ENCODE measurements at regions not wholly inside any gene's neighbourhood (a gene's known extent, or its start where the extent isn't known, plus 50 kb on each side); places are given as distances from the start of the nearest gene placed in this dataset.

DNA sequence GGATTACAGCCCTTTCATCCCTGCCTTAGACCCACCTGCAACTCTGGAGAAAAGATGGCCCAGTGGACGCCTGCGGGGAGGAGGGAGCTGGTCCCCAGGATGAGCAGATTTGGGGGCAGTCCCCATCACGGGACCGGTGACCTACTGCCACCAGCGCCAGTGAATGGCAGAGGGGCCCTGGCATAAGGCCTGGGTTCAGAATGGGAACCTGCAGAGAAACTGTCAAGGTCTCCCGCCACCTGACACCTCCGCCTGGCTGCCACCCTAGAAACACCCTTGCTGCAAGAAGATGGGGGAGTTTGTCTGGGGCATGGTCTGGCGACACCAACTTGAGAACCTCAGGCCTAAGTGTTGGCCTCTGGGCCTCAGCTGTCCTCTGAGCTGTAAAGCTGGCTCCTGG lies 335.7 kb downstream of the SEC14L1 start:
- TF ChIP-seq TEAD4 (IDR thresholded peaks at IDR 0.05) (no peak), USF1 (IDR thresholded peaks at IDR 0.05) (no peak), TAF1 (IDR thresholded peaks at IDR 0.05; ENCODE audit: low read depth) (no peak), TCF12 (IDR thresholded peaks at IDR 0.05; ENCODE audit: low read depth) (no peak), REST (IDR thresholded peaks at IDR 0.05; ENCODE audit: low read depth) (no peak), YY1 (IDR thresholded peaks at IDR 0.05; ENCODE audit: low read depth) (no peak), CEBPB (IDR thresholded peaks at IDR 0.05) (no peak), ZBTB7A (IDR thresholded peaks at IDR 0.05; ENCODE audit: low read depth) (no peak), MAX (IDR thresholded peaks at IDR 0.05) (no peak), FOXM1 (IDR thresholded peaks at IDR 0.05; ENCODE audit: borderline replicate concordance, low read depth) (no peak), NFIC (IDR thresholded peaks at IDR 0.05) (no peak), CREB1 (IDR thresholded peaks at IDR 0.05; ENCODE audit: low read depth) (no peak), EGR1 (IDR thresholded peaks at IDR 0.05) (no peak), RAD21 (IDR thresholded peaks at IDR 0.05; ENCODE audit: low read depth) (no peak), EP300 (IDR thresholded peaks at IDR 0.05; ENCODE audit: borderline replicate concordance) (no peak)

GRCh38 chr17:77476931-77477805 lies 336.4 kb downstream of the SEC14L1 start:
- TF ChIP-seq TCF12 (IDR thresholded peaks at IDR 0.05; ENCODE audit: low read depth) (no peak), TEAD4 (IDR thresholded peaks at IDR 0.05) (no peak), CREB1 (IDR thresholded peaks at IDR 0.05; ENCODE audit: low read depth) (no peak), FOXM1 (IDR thresholded peaks at IDR 0.05; ENCODE audit: borderline replicate concordance, low read depth) (no peak), USF1 (IDR thresholded peaks at IDR 0.05) (no peak), TAF1 (IDR thresholded peaks at IDR 0.05; ENCODE audit: low read depth) (no peak), CEBPB (IDR thresholded peaks at IDR 0.05) (no peak), MAX (IDR thresholded peaks at IDR 0.05) (no peak), RAD21 (IDR thresholded peaks at IDR 0.05; ENCODE audit: low read depth) (no peak), YY1 (IDR thresholded peaks at IDR 0.05; ENCODE audit: low read depth) (no peak), REST (IDR thresholded peaks at IDR 0.05; ENCODE audit: low read depth) (no peak), NFIC (IDR thresholded peaks at IDR 0.05) (no peak), EGR1 (IDR thresholded peaks at IDR 0.05) (no peak), ZBTB7A (IDR thresholded peaks at IDR 0.05; ENCODE audit: low read depth) (no peak), EP300 (IDR thresholded peaks at IDR 0.05; ENCODE audit: borderline replicate concordance) (no peak)

- TF ChIP-seq CEBPB (IDR thresholded peaks at IDR 0.05): no peak
- no peak for TF ChIP-seq ZBTB7A (IDR thresholded peaks at IDR 0.05; ENCODE audit: low read depth)
- TF ChIP-seq NFIC (IDR thresholded peaks at IDR 0.05): no peak
- TF ChIP-seq TAF1 (IDR thresholded peaks at IDR 0.05; ENCODE audit: low read depth): no peak
- no peak for TF ChIP-seq USF1 (IDR thresholded peaks at IDR 0.05)
- TF ChIP-seq MAX (IDR thresholded peaks at IDR 0.05): no peak
- no peak for TF ChIP-seq REST (IDR thresholded peaks at IDR 0.05; ENCODE audit: low read depth)
- no peak for TF ChIP-seq FOXM1 (IDR thresholded peaks at IDR 0.05; ENCODE audit: borderline replicate concordance, low read depth)
- TF ChIP-seq EGR1 (IDR thresholded peaks at IDR 0.05): no peak
- TF ChIP-seq TEAD4 (IDR thresholded peaks at IDR 0.05): no peak
- TF ChIP-seq YY1 (IDR thresholded peaks at IDR 0.05; ENCODE audit: low read depth): no peak
- TF ChIP-seq RAD21 (IDR thresholded peaks at IDR 0.05; ENCODE audit: low read depth): no peak
- no peak for TF ChIP-seq CREB1 (IDR thresholded peaks at IDR 0.05; ENCODE audit: low read depth)
- TF ChIP-seq TCF12 (IDR thresholded peaks at IDR 0.05; ENCODE audit: low read depth): no peak
- TF ChIP-seq EP300 (IDR thresholded peaks at IDR 0.05; ENCODE audit: borderline replicate concordance): no peak
Measured at GRCh38 chr17:77478281-77478680, 337.5 kb downstream of the SEC14L1 start.

Measured in Ishikawa (cell line).